B cell (primary cell): ENCODE measurements at regions not wholly inside any gene's neighbourhood (a gene's known extent, or its start where the extent isn't known, plus 50 kb on each side); places are given as distances from the start of the nearest gene placed in this dataset.

Source experiments
- ATAC-seq: fragments of 200-7000 bp; cut with Tn5 transposase; one replicate; pipeline ENCODE4 v1.10.0; 2021; ENCODE audit warnings: low read depth, mild to moderate bottlenecking, moderate number of reproducible peaks, moderate library complexity
- CTCF ChIA-PET: fragments of 350-600 bp; sonication (Branson Sonifier 250); formaldehyde crosslinking; loops from one replicate; lab custom pipeline; 2021; ENCODE audit warnings: antibody characterized with exemption, inconsistent platforms; lab: Charles Lee
- POLR2A ChIA-PET: fragments of 350-600 bp; sonication (Branson Sonifier 250); formaldehyde crosslinking; loops from one replicate; lab custom pipeline; 2021; ENCODE audit warnings: antibody characterized with exemption; lab: Charles Lee
- DNase-seq: peaks from one replicate; pipeline ENCODE4 v3.0.0; 2013
- H2AFZ ChIP-seq: 2 replicates; pipeline ENCODE4 v1.6.1; 2012; ENCODE audit warnings: mild to moderate bottlenecking, low read depth, low read length; ENCODE audit not compliant: insufficient read depth, poor library complexity, severe bottlenecking
- H3K27ac ChIP-seq, 2 donors: 1 replicate in 1 of 2; 2 replicates in 1 of 2; pipeline ENCODE4 v1.5.1; 2012 to 2013; ENCODE audit warnings: low read length in 2 of 2, mild to moderate bottlenecking in 2 of 2, moderate library complexity in 1 of 2
- H3K27me3 ChIP-seq, 4 experiments: fragments of 200-600 bp in 1 of 4; sonication (generic) in 1 of 4; replicated peaks in 1 of 4; 1 replicate in 2 of 4; 2 replicates in 2 of 4; pipeline versions ENCODE4 v1.6.1 to v1.7.0; 2013 to 2016; ENCODE audit warnings: low read length in 3 of 4, mild to moderate bottlenecking in 2 of 4, mixed read lengths in 1 of 4, moderate library complexity in 1 of 4; ENCODE audit not compliant: insufficient read depth in 4 of 4, control insufficient read depth in 3 of 4; ENCODE audit errors: control extremely low read depth in 1 of 4
- H3K36me3 ChIP-seq, 2 experiments: replicated peaks in 1 of 2; 1 replicate in 1 of 2; 2 replicates in 1 of 2; pipeline versions ENCODE4 v1.6.1 to v1.7.1; 2013; ENCODE audit warnings: low read length in 1 of 2; ENCODE audit not compliant: insufficient read depth in 2 of 2, control insufficient read depth in 1 of 2; ENCODE audit errors: control extremely low read depth in 1 of 2, extremely low read depth in 1 of 2
- H3K4me1 ChIP-seq, 2 donors: fragments of 200-600 bp in 1 of 2; sonication (generic) in 1 of 2; 1 replicate in 1 of 2; 2 replicates in 1 of 2; pipeline versions ENCODE4 v1.5.1 to v1.6.1; 2013 to 2017; ENCODE audit warnings: low read length in 2 of 2; ENCODE audit not compliant: control insufficient read depth in 2 of 2, insufficient read depth in 2 of 2
- H3K4me2 ChIP-seq: replicated peaks from 2 replicates; pipeline ENCODE3; 2012; ENCODE audit warnings: mild to moderate bottlenecking, low read depth, low read length; ENCODE audit not compliant: poor library complexity, severe bottlenecking
- H3K4me3 ChIP-seq, 5 experiments: fragments of 200-600 bp in 1 of 5; sonication (generic) in 1 of 5; 1 replicate in 3 of 5; 2 replicates in 2 of 5; pipeline versions ENCODE4 v1.5.1 to v1.7.0; 2011 to 2016; ENCODE audit warnings: low read length in 4 of 5, mild to moderate bottlenecking in 4 of 5, low read depth in 2 of 5, control low read depth in 1 of 5, moderate library complexity in 1 of 5; ENCODE audit not compliant: insufficient read depth in 1 of 5; ENCODE audit errors: control extremely low read depth in 1 of 5, extremely low read depth in 1 of 5
- H3K79me2 ChIP-seq: fragments of 200-600 bp; sonication (generic); one replicate; pipeline ENCODE4 v1.6.0; 2016; ENCODE audit warnings: low read length; ENCODE audit not compliant: control insufficient read depth, insufficient read depth
- H3K9ac ChIP-seq: fragments of 200-600 bp; sonication (generic); 2 replicates; pipeline ENCODE4 v1.6.1; 2017; ENCODE audit warnings: mild to moderate bottlenecking, low read length, moderate library complexity
- H3K9me3 ChIP-seq, 3 donors: one replicate each; pipeline versions ENCODE4 v1.6.1 to v1.7.1; 2013; ENCODE audit warnings: low read length in 2 of 3; ENCODE audit not compliant: control insufficient read depth in 2 of 3, insufficient read depth in 1 of 3; ENCODE audit errors: control extremely low read depth in 1 of 3
- H4K20me1 ChIP-seq: 2 replicates; pipeline ENCODE4 v1.6.0; 2012; ENCODE audit warnings: mild to moderate bottlenecking, low read length; ENCODE audit not compliant: insufficient read depth, control insufficient read depth, poor library complexity, severe bottlenecking
- H3K27ac Mint-ChIP-seq: one replicate; pipeline ENCODE4 v1.8.0; 2021; ENCODE audit warnings: mixed read lengths
- H3K27me3 Mint-ChIP-seq: one replicate; pipeline ENCODE4 v1.8.0; 2021; ENCODE audit warnings: mixed read lengths
- H3K4me1 Mint-ChIP-seq: one replicate; pipeline ENCODE4 v1.8.0; 2021; ENCODE audit warnings: mixed read lengths
- H3K4me3 Mint-ChIP-seq: one replicate; pipeline ENCODE4 v1.8.0; 2021; ENCODE audit warnings: mixed read lengths
- H3K9me3 Mint-ChIP-seq: one replicate; pipeline ENCODE4 v1.8.0; 2022; ENCODE audit warnings: mixed read lengths; ENCODE audit not compliant: insufficient read depth
- EZH2 ChIP-seq: IDR thresholded peaks from 2 replicates; pipeline ENCODE4 v1.6.1; 2012; ENCODE audit warnings: borderline replicate concordance, low read depth, mild to moderate bottlenecking, moderate library complexity, low read length; ENCODE audit not compliant: insufficient read depth, poor library complexity, severe bottlenecking
- WGBS: methylation state at CpG from one replicate; pipeline ENCODE4 v1.1.5; 2013; ENCODE audit warnings: missing lambda C conversion rate; ENCODE audit not compliant: insufficient coverage; 5-methylcytosine and 5-hydroxymethylcytosine counted together
- intact Hi-C: fragments of 100-400 bp; cut with micrococcal nuclease; formaldehyde crosslinking; loops from one replicate; pipeline ENCODE4 v1.10.0; 2022
- TF ChIP-seq, protein P1 (sequence below): fragments of 200-600 bp; IDR thresholded peaks from one replicate; pipeline ENCODE4 v1.8.0; 2022; ENCODE audit warnings: antibody characterized with exemption, mild to moderate bottlenecking

DNA sequence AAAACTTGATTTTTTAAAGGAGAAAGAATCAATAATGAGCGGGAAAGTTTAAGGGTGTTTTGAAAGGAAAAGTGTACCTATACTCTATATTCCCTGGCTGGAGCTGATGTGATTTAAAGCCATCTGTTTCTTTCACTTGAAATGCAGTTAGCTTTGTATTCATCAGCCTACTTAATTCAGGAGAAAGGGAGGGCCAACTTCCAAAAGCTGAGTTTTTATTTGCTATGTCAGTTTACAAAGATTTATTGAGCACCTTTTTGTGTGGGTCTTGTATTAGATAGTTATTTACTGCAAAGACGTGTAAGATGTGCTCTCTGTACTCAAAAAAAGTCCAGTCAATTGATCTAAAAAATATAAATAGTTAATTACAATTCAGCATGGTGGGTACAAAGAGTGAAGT lies 176.2 kb upstream of the GOLIM4 start:
- no peak overlapping the region for H3K4me3 ChIP-seq
- ATAC-seq, result no peak
- H3K4me3 Mint-ChIP-seq, result no peak overlapping the region
- no peaks in the 10 kb centered on the region for H3K27me3 Mint-ChIP-seq
- H3K27me3 ChIP-seq, result peaks cover 0 to 2% (median 0%) of the 10 kb centered on the region in 4 experiments
- ChIA-PET CTCF (no interaction called here), POLR2A (no interaction called here)
- no peaks in the 10 kb centered on the region for H3K4me1 ChIP-seq
- no peaks in the 10 kb centered on the region for H3K79me2 ChIP-seq
- intact Hi-C loops, result no loop called here
- no peak overlapping the region for H2AFZ ChIP-seq
- no peaks in the 10 kb centered on the region for H3K9me3 ChIP-seq
- H3K36me3 ChIP-seq, result no peaks in the 10 kb centered on the region
- no peak overlapping the region for H3K4me2 ChIP-seq
- H3K27ac Mint-ChIP-seq, result no peak overlapping the region
- no peak overlapping the region for H3K27ac ChIP-seq
- DNase-seq, result no peak
- H3K4me1 Mint-ChIP-seq, result no peaks in the 10 kb centered on the region
- WGBS, result no CpG with 5 or more reads among the region's 2 CpGs
- no peak overlapping the region for H3K9ac ChIP-seq
- H4K20me1 ChIP-seq, result no peaks in the 10 kb centered on the region
- TF ChIP-seq EZH2, result no peak
- TF ChIP-seq, protein P1, sequence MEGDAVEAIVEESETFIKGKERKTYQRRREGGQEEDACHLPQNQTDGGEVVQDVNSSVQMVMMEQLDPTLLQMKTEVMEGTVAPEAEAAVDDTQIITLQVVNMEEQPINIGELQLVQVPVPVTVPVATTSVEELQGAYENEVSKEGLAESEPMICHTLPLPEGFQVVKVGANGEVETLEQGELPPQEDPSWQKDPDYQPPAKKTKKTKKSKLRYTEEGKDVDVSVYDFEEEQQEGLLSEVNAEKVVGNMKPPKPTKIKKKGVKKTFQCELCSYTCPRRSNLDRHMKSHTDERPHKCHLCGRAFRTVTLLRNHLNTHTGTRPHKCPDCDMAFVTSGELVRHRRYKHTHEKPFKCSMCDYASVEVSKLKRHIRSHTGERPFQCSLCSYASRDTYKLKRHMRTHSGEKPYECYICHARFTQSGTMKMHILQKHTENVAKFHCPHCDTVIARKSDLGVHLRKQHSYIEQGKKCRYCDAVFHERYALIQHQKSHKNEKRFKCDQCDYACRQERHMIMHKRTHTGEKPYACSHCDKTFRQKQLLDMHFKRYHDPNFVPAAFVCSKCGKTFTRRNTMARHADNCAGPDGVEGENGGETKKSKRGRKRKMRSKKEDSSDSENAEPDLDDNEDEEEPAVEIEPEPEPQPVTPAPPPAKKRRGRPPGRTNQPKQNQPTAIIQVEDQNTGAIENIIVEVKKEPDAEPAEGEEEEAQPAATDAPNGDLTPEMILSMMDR, result no peak
- no peaks in the 10 kb centered on the region for H3K9me3 Mint-ChIP-seq

DNA sequence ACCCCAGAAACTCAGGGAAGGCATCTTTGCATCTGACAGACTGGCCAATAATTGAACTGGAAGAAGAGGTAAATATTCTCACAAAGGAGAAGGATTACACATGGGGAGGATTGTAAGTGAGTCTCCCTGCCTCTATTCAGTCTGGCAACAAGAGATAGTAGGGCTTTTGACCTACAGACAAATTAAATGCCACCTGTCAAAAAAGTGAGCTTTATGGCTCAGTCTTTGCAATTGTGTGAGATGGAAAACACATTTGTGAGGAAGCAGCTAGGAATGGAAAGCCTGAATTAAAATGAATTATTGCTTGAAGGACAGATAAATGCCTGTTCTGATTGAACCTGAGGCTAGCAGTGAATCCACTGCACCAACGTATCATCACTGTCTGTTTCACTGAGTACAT lies 173.3 kb upstream of the GOLIM4 start:
- Mint-ChIP-seq H3K27ac (no peak overlapping the region), H3K27me3 (peaks cover 4% of the 10 kb centered on the region), H3K4me1 (no peaks in the 10 kb centered on the region), H3K9me3 (no peaks in the 10 kb centered on the region), H3K4me3 (no peak overlapping the region)
- no peak overlapping the region for H2AFZ ChIP-seq
- no peak overlapping the region for H3K27ac ChIP-seq
- no peak overlapping the region for H3K4me3 ChIP-seq
- ATAC-seq (no peak), DNase-seq (no peak)
- no peak overlapping the region for H3K9ac ChIP-seq
- no peaks in the 10 kb centered on the region for H3K36me3 ChIP-seq
- H3K4me1 ChIP-seq, result no peaks in the 10 kb centered on the region
- no CpG with 5 or more reads among the region's 1 CpG for WGBS
- H3K27me3 ChIP-seq, result no peaks in the 10 kb centered on the region
- POLR2A ChIA-PET, result no interaction called here
- no peaks in the 10 kb centered on the region for H4K20me1 ChIP-seq
- no peak overlapping the region for H3K4me2 ChIP-seq
- H3K79me2 ChIP-seq, result no peaks in the 10 kb centered on the region
- CTCF ChIA-PET, result no interaction called here
- intact Hi-C loops, result no loop called here
- TF ChIP-seq, protein P1, result no peak
- TF ChIP-seq EZH2, result no peak
- no peaks in the 10 kb centered on the region for H3K9me3 ChIP-seq
